GM19324 (cell line): ENCODE measurements at regions not wholly inside any gene's neighbourhood (a gene's known extent, or its start where the extent isn't known, plus 50 kb on each side); places are given as distances from the start of the nearest gene placed in this dataset.

ENCODE experiments used
- ATAC-seq: cut with Tn5 transposase; IDR thresholded peaks from one replicate; pipeline ENCODE4 v1.9.1; 2021; ENCODE audit warnings: mild to moderate bottlenecking, moderate library complexity; ENCODE audit not compliant: unreplicated experiment, low FRiP score

- ATAC-seq, result no peak
Observed at GRCh38 chr9:82923092-82923911, 139.6 kb downstream of the RASEF start.

- ATAC-seq, result no peak
Observed at GRCh38 chr9:82923912-82924605, 138.9 kb downstream of the RASEF start.
